NCI-H1694 treated with DMSO at 0.1 percent for 48 hours (cell line): ENCODE measurements at regions not wholly inside any gene's neighbourhood (a gene's known extent, or its start where the extent isn't known, plus 50 kb on each side); places are given as distances from the start of the nearest gene placed in this dataset.
"Not testable (repeated sequence)": the region's sequence is repeated elsewhere in the genome, so short reads cannot be mapped to it uniquely, and the experiment has no call there.

ENCODE experiments used
- DNase-seq: peaks from one replicate; lab custom pipeline; 2025; lab: John Stamatoyannopoulos, UW

GRCh38 chr5:159456722-159457465 is 126.6 kb upstream of the IL12B start:
- DNase-seq = no peak

GRCh38 chr5:159458217-159458711 is 128.0 kb upstream of the IL12B start:
- DNase-seq = no peak

- no peak for DNase-seq
Measured at GRCh38 chr5:159459132-159459627, 128.9 kb upstream of the IL12B start.

GRCh38 chr5:159459951-159460538 is 129.8 kb upstream of the IL12B start:
- no peak for DNase-seq

GRCh38 chr5:159463590-159464321 is 133.5 kb upstream of the IL12B start:
- DNase-seq = no peak

GRCh38 chr5:159465604-159466003 is 135.3 kb upstream of the IL12B start:
- DNase-seq = no peak

- DNase-seq = no peak
Measured at GRCh38 chr5:159467666-159468065, 137.4 kb upstream of the IL12B start.

GRCh38 chr5:159469496-159470372 is 139.4 kb upstream of the IL12B start:
- DNase-seq = no peak

GRCh38 chr5:159471904-159472303 is 141.6 kb upstream of the IL12B start:
- no peak for DNase-seq

- DNase-seq = no peak
Measured at GRCh38 chr5:159475026-159475425, 144.7 kb upstream of the IL12B start.

GRCh38 chr5:159478950-159479349 is 148.7 kb upstream of the IL12B start:
- DNase-seq = no peak

GRCh38 chr5:159480849-159481248 is 150.6 kb upstream of the IL12B start:
- DNase-seq = no peak

- DNase-seq = no peak
Measured at GRCh38 chr5:159481751-159482150, 151.5 kb upstream of the IL12B start.

- no peak for DNase-seq
Measured at GRCh38 chr5:159486836-159487235, 156.5 kb upstream of the IL12B start.

- DNase-seq = no peak
Measured at GRCh38 chr5:159488516-159488915, 158.2 kb upstream of the IL12B start.

- DNase-seq = no peak
Measured at GRCh38 chr5:159489779-159490178, 159.5 kb upstream of the IL12B start.

- no peak for DNase-seq
Measured at GRCh38 chr5:159490507-159490906, 160.2 kb upstream of the IL12B start.

GRCh38 chr5:159493696-159494095 is 163.4 kb upstream of the IL12B start:
- DNase-seq = no peak

GRCh38 chr5:159496773-159497172 is 166.5 kb upstream of the IL12B start:
- no peak for DNase-seq

GRCh38 chr5:159497221-159497620 is 166.9 kb upstream of the IL12B start:
- no peak for DNase-seq

GRCh38 chr5:159498630-159499029 is 168.3 kb upstream of the IL12B start:
- DNase-seq = no peak

GRCh38 chr5:159502116-159502515 is 171.8 kb upstream of the IL12B start:
- DNase-seq = not testable (repeated sequence)
